WI38 (cell line): ENCODE measurements at regions not wholly inside any gene's neighbourhood (a gene's known extent, or its start where the extent isn't known, plus 50 kb on each side); places are given as distances from the start of the nearest gene placed in this dataset.

ENCODE experiments used
- H3K4me3 ChIP-seq: 2 replicates; pipeline ENCODE4 v1.5.1; 2011; ENCODE audit warnings: low read depth, mild to moderate bottlenecking, control low read depth, low read length
- CTCF ChIP-seq: IDR thresholded peaks from 2 replicates; pipeline ENCODE4 v1.5.1; 2012; ENCODE audit warnings: low read depth, mild to moderate bottlenecking, control low read depth, low read length

GRCh38 chr22:48691431-48691851 lies 1136.2 kb downstream of the BRD1 start:
- H3K4me3 ChIP-seq, result no peak overlapping the region
- no peak for TF ChIP-seq CTCF

GRCh38 chr22:48690583-48691317 lies 1136.9 kb downstream of the BRD1 start:
- no peak for TF ChIP-seq CTCF
- no peak overlapping the region for H3K4me3 ChIP-seq

- H3K4me3 ChIP-seq, result no peak overlapping the region
- TF ChIP-seq CTCF, result no peak
These were observed 1138.5 kb downstream of the BRD1 start for GRCh38 chr22:48689206-48689605.

GRCh38 chr22:48688366-48688765 lies 1139.3 kb downstream of the BRD1 start:
- no peak for TF ChIP-seq CTCF
- no peak overlapping the region for H3K4me3 ChIP-seq

- no peak for TF ChIP-seq CTCF
- H3K4me3 ChIP-seq, result no peak overlapping the region
These were observed 1140.1 kb downstream of the BRD1 start for GRCh38 chr22:48687606-48688005.

GRCh38 chr22:48686694-48687302 lies 1140.9 kb downstream of the BRD1 start:
- H3K4me3 ChIP-seq, result no peak overlapping the region
- no peak for TF ChIP-seq CTCF

- TF ChIP-seq CTCF, result no peak
- no peak overlapping the region for H3K4me3 ChIP-seq
These were observed 1141.9 kb downstream of the BRD1 start for GRCh38 chr22:48685767-48686166.
